ENCODE measurements at regions not wholly inside any gene's neighbourhood (a gene's known extent, or its start where the extent isn't known, plus 50 kb on each side); places are given as distances from the start of the nearest gene placed in this dataset.

DNA sequence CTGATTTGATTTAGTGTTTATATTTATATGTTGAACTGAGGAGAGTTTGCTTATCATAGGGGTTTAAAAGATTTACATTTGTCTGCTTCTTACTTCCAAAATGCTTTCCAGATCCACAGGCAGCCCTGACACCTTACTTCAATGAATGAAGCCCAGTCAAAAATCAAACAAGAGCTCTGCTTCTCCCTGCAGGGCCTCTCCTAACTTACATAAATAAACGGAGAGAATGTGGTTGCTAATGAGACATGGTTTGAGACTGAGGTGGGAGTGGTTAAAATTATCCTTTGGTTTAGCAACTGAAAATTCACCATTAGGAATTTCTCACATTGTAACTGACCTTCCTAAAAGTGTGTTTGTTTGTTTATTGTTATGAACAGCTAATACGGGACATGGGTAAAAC, 612.3 kb upstream of the FANCL start:
- DNase-seq, result no peak
- TF ChIP-seq POLR2A (IDR thresholded peaks at IDR 0.05; ENCODE audit: low read length), result no peak
- no peak for TF ChIP-seq GATA1 (IDR thresholded peaks at IDR 0.05; ENCODE audit: low read depth, low read length)

GRCh38 chr2:58852905-58853304, 611.8 kb upstream of the FANCL start:
- no peak for DNase-seq
- TF ChIP-seq GATA1 (IDR thresholded peaks at IDR 0.05; ENCODE audit: low read depth, low read length) (no peak), POLR2A (IDR thresholded peaks at IDR 0.05; ENCODE audit: low read length) (no peak)

- TF ChIP-seq POLR2A (IDR thresholded peaks at IDR 0.05; ENCODE audit: low read length), result no peak
- no peak for DNase-seq
Measured at GRCh38 chr2:58852243-58852642, 611.1 kb upstream of the FANCL start.

- no peak for DNase-seq
- TF ChIP-seq POLR2A (IDR thresholded peaks at IDR 0.05; ENCODE audit: low read length) (no peak), GATA1 (IDR thresholded peaks at IDR 0.05; ENCODE audit: low read depth, low read length) (no peak)
Measured at GRCh38 chr2:58851598-58851997, 610.5 kb upstream of the FANCL start.

DNA sequence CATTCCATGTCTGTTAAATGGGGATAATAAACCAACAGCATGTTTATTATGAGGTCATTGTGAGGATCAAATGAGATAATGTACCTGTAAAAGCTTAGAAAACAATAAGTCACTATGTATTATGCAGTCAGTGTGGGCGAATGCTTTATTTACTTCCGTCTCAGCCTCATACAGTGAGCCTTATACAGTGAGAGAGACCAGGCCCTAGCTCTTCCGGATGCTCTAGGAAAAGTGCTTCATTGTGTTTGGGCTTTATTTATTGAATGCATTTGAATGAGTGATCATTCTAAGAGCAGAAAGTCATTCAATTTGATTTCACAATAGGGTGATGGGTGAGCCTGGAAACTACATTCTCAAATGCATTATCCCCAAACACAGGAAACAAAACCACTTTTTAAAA, 603.9 kb upstream of the FANCL start:
- DNase-seq, result no peak

GRCh38 chr2:58842501-58843155, 601.5 kb upstream of the FANCL start:
- no peak for TF ChIP-seq GATA1 (IDR thresholded peaks at IDR 0.05; ENCODE audit: low read depth, low read length)
- TF ChIP-seq POLR2A (IDR thresholded peaks at IDR 0.05; ENCODE audit: low read length), result no peak
- DNase-seq, result no peak

More for the DNA sequence above, 603.9 kb upstream of the FANCL start:
- TF ChIP-seq POLR2A (IDR thresholded peaks at IDR 0.05; ENCODE audit: low read length) (no peak), GATA1 (IDR thresholded peaks at IDR 0.05; ENCODE audit: low read depth, low read length) (no peak)

DNA sequence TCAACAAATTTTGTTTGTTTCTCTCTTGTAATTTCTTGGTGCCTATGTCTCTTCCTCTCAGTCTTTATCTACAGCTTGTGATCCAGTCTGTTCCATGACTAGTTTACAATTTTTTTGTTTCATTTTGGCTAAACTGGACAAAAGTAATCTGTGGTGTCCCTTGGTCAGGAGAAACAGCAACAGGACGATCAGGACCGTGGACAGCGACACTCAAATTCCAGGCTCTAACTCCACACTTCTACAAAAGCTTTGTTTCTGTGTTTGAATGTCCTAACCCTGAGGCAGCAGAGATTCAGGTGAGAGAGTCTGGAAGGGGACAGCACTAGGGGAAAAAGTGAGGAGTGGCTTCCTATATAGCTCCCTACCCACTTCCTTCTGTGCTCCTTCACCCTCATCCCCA, 593.3 kb upstream of the FANCL start:
- no peak for TF ChIP-seq GATA1 (IDR thresholded peaks at IDR 0.05; ENCODE audit: low read depth, low read length)
- TF ChIP-seq POLR2A (IDR thresholded peaks at IDR 0.05; ENCODE audit: low read length), result no peak
- DNase-seq, result peak; percentile 2 to 30

GRCh38 chr2:58826795-58827194, 585.7 kb upstream of the FANCL start:
- DNase-seq, result no peak
- TF ChIP-seq POLR2A (IDR thresholded peaks at IDR 0.05; ENCODE audit: low read length), result no peak

DNA sequence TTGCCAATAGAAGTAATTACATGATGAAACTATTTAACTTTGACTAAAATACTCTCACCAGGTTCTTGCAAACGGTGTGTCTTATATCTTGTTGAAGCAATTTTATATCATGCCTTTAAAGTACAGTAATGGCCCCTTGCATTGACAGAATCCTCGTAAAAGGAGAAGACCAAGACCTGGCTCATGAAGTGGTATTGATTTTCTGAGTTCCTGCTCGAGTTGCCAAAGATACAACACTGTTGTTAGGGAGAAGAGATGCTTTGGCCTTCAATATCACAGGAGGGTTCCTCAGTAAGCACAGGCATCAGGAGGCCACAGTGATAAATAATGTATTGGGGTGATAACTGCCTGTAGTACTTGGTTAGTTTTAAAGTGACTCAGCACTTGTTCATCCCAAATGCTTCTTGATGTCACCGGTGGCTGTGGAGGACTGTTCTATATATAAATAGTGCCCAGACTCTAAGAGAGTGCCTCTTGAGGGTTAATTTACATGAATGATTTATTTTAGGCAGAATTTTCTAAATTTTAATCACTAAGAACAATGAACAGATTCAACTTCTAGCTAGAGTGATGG, 571.7 kb upstream of the FANCL start:
- DNase-seq, result no peak
- TF ChIP-seq GATA1 (IDR thresholded peaks at IDR 0.05; ENCODE audit: low read depth, low read length) (no peak), POLR2A (IDR thresholded peaks at IDR 0.05; ENCODE audit: low read length) (no peak)

DNA sequence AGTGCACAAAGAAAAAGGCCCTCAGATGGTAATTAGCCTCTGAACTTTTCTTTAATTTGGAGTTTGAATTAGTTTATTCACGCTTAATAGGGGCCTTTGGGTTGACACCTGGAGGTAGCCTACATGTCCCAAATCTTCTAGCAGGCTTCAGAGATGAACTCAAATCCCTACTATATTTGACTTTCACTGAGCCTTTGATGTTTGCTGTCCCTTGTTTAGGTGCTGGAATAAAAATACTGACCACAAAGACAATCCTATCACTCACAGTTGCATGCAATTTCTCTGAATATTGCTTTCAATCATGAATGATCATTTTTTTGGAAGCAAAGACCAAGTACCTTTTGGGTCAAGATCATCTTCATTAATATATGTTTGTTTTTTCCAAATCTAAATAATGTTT, 564.0 kb upstream of the FANCL start:
- DNase-seq, result no peak
- no peak for TF ChIP-seq POLR2A (IDR thresholded peaks at IDR 0.05; ENCODE audit: low read length)
- no peak for TF ChIP-seq GATA1 (IDR thresholded peaks at IDR 0.05; ENCODE audit: low read depth, low read length)

GRCh38 chr2:58803192-58803591, 562.1 kb upstream of the FANCL start:
- DNase-seq, result no peak
- TF ChIP-seq GATA1 (IDR thresholded peaks at IDR 0.05; ENCODE audit: low read depth, low read length), result no peak
- TF ChIP-seq POLR2A (IDR thresholded peaks at IDR 0.05; ENCODE audit: low read length), result no peak

- TF ChIP-seq GATA1 (IDR thresholded peaks at IDR 0.05; ENCODE audit: low read depth, low read length) (no peak), POLR2A (IDR thresholded peaks at IDR 0.05; ENCODE audit: low read length) (no peak)
- no peak for DNase-seq
Measured at GRCh38 chr2:58800881-58801280, 559.8 kb upstream of the FANCL start.

DNA sequence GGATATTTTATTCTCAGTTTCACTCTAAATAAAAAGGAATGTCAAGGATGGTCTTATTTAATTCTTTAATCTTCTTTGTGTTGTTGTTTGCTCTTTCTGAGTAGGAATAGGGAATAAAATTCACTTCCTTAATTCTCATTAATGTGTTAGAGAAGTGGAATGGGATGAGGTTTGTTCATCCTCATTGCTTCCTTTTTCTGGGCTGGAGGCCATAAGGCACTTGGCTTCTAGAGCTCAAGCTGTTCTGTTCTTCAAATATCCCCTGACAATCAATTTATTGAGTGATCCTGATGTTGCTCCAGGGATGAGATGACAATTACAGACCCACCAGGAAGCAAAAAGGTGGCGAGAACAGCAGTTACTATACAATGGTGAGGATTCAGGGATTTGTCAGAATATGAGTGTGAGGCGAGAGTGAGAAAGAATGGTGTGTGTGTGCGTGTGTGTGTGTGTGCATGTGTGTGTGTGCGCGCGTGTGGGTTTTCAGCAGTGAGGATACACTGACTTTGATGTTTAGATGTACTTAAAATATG, 557.6 kb upstream of the FANCL start:
- DNase-seq, result no peak
- TF ChIP-seq GATA1 (IDR thresholded peaks at IDR 0.05; ENCODE audit: low read depth, low read length) (no peak), POLR2A (IDR thresholded peaks at IDR 0.05; ENCODE audit: low read length) (no peak)

DNA sequence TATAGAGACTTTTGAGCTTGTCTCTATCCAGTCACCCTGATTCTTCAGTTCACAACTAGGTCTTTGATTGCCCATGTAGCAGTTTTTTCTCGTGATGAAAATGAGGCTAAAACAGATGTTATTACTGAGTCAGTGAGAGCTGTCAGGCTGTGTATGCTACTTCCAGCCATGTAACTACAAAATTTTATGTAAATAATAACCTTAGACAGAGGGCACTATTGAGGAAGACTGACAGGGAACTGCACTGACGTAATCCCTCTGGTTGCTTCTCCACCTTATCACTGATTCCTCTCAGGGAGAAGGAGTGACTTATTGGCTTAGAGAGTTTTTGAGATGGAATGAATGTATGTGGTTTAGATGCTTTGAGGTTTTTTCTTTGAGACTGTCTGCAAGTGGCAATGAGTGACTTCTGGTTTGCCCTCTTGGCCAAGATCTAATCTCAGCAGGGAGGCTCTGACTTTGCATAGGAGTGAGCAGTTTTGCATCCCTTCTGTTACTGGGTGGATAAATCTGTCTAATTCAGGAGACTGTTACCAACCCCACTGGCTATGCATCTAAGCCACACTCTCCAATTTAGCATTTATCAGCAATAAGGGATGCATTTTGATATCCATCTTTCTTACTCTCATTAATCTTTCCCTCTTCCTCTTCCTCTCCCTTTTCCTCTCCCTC, 555.2 kb upstream of the FANCL start:
- TF ChIP-seq POLR2A (IDR thresholded peaks at IDR 0.05; ENCODE audit: low read length) (no peak), GATA1 (IDR thresholded peaks at IDR 0.05; ENCODE audit: low read depth, low read length) (no peak)
- DNase-seq, result no peak

- TF ChIP-seq POLR2A (IDR thresholded peaks at IDR 0.05; ENCODE audit: low read length) (no peak), GATA1 (IDR thresholded peaks at IDR 0.05; ENCODE audit: low read depth, low read length) (no peak)
Measured at GRCh38 chr2:58794916-58795315, 553.8 kb upstream of the FANCL start.

More at GRCh38 chr2:58794916-58795315, 553.8 kb upstream of the FANCL start:
- DNase-seq, result no peak
